Stimulated activated CD8-positive, alpha-beta memory T cell treated with anti-CD3 and anti-CD28 coated beads, Interleukin-12 subunit alpha, Interleukin-12 subunit beta, amount 100 ng/mL, for 24 hours (primary cell): ENCODE measurements at regions not wholly inside any gene's neighbourhood (a gene's known extent, or its start where the extent isn't known, plus 50 kb on each side); places are given as distances from the start of the nearest gene placed in this dataset.

ENCODE experiments used
- DNase-seq: peaks from one replicate; pipeline ENCODE4 v3.0.0-alpha.2; 2020; ENCODE audit errors: extremely low read depth

- DNase-seq, result no peak
Measured at GRCh38 chr6:137269803-137270202, 50.6 kb upstream of the IFNGR1 start.

- no peak for DNase-seq
Measured at GRCh38 chr6:137269347-137269746, 50.2 kb upstream of the IFNGR1 start.
